ENCODE measurements at regions not wholly inside any gene's neighbourhood (a gene's known extent, or its start where the extent isn't known, plus 50 kb on each side); places are given as distances from the start of the nearest gene placed in this dataset.

DNA sequence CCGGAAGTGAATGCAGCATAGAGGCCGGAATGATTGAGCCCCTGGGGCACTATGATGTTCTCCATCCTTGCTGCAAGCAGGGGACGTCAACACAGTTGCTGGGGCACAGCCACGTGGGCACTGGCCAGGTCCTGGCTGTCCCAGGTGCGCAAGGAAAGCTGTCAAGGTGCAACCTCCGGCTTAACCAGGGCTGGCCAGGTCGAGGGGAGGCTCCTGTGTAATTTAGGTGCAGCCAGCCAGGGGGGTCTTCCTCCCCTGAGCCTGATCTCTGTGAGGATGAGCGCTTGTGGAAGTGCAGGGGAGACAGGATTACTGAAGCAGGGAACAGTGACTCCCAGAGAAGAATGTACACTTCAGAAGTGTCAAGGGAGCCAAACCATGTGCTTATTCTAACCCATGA, 852.8 kb upstream of the TMEM132C start:
- DNase-seq (ENCODE audit: low read depth): no peak

- DNase-seq (ENCODE audit: low read depth): no peak
These were observed 852.3 kb upstream of the TMEM132C start for GRCh38 chr12:127414636-127415035.

DNA sequence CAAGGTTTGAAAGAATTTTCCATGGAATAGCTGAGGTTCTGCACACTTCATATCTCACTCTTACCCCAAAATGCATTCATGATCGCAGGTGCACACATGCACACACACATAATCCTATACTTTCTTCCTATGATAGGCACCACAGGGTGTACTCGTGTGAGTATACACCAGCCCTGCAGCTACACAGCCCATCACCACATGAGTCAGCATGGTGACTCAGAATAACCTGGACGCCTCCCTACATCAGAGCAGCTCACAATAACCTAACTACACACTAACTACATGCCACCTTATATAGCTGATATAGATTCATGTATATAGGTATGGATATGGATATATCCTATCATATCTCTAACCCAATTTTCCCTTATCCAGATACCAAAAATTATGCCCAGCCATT, 850.2 kb upstream of the TMEM132C start:
- no peak for DNase-seq (ENCODE audit: low read depth)

- DNase-seq (ENCODE audit: low read depth): no peak
These were observed 847.9 kb upstream of the TMEM132C start for GRCh38 chr12:127419111-127419510.

DNA sequence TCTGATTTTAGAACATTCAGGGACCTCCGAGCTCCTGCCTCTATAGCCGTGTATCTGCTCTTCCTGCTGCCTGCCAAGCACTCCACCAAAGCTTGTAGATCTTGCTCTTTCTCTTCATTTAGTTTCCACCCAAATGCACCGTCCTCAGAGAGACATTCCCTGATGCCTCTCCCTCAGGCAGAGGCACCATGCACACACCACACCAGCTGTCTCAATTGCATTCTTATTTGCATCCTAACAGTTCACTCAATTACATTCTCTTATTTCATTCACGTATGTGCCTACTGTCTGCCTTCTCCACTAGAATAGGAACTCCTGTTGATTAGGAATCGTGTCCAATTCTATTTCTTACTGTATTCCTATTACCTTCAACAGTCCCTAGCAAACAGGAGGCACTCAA, 845.4 kb upstream of the TMEM132C start:
- DNase-seq (ENCODE audit: low read depth): no peak

DNA sequence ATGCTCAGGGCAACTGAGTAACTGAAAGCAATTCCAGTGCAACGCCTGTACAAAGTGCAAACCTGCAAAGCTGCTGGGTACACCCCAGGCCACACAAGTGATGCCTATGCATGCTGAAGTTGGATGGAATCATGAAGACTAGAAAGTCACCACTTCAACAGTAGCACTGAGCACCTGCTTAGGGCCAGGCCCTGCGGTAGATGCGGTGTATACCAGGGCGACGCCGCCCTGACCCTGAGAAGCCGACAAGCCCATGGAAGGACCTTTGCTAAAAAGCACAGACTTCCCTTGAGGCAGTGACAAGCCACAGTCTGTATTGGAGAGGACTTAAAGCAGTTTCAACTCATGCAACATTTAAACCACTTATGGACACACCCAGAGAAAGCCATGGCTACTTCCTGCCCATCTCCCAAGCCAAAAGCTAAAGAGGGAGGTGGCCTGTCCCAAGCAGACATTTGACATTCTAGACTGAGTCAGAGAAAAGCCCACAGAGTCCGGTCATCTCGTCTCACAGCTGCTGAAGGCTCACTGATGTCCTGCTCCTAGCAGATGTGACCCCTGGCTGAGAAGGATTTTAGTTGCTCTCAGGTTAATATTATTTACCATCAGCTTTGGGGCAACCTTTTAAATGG, 843.9 kb upstream of the TMEM132C start:
- DNase-seq (ENCODE audit: low read depth): no peak

GRCh38 chr12:127425474-127425873, 841.5 kb upstream of the TMEM132C start:
- no peak for DNase-seq (ENCODE audit: low read depth)

- no peak for DNase-seq (ENCODE audit: low read depth)
These were observed 838.5 kb upstream of the TMEM132C start for GRCh38 chr12:127428420-127428819.

GRCh38 chr12:127429551-127430285, 837.3 kb upstream of the TMEM132C start:
- no peak for DNase-seq (ENCODE audit: low read depth)

DNA sequence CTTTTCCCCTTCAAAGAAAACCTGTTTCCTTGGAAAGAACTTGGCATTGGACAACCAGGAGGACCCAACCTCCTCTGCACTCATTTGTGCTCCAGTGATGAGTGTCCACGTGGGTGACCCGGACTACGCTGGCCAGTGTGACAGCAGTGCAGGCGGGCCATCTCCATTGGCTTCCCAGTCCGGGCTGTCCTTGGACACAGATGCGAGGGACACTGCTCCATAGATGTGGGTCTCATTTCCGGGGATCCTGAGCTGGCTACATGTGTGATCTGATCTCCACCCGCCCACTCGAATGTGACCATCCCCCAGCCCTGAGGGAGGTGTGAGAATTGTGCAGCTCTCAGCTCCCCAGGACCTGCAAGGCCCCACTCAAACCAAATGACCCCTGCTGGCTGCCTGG, 836.6 kb upstream of the TMEM132C start:
- no peak for DNase-seq (ENCODE audit: low read depth)

DNA sequence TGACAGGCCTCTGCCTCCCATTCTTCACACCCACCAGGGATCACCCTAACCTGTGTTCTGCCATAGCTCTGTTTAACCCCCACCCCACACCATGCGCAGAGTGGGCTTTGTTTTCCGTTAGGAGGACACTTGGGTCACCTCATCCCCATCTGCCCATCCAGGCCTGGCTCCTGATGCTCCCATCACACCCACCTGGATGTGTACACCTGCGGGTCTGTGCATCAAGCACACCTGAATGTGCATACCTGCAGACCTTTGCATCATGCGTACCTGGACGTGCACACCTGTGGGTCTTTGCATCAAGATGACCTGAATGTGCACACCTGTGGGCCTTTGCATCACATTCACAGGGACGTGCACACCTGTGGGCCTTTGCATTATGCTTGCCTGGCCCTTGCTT, 835.8 kb upstream of the TMEM132C start:
- DNase-seq (ENCODE audit: low read depth): no peak

DNA sequence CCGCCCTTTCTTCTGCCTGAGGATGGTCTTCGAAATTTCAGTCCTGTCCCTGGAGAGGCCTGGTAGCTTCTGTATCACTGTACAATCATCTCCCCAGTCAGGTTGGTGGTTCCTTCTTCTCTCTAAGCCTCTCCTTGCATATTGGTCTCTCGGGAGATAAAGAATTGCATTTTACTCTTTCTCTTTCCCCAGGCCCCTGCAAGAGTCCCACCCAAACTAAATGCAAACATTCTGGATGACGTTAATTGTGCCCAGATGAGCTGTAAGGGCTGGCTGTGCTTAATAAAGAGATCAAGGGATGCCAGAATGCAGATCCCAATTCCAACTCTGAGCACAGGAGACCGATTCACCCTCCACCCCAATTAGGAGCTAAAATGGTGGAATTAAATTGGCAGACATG, 835.4 kb upstream of the TMEM132C start:
- DNase-seq (ENCODE audit: low read depth): no peak

DNA sequence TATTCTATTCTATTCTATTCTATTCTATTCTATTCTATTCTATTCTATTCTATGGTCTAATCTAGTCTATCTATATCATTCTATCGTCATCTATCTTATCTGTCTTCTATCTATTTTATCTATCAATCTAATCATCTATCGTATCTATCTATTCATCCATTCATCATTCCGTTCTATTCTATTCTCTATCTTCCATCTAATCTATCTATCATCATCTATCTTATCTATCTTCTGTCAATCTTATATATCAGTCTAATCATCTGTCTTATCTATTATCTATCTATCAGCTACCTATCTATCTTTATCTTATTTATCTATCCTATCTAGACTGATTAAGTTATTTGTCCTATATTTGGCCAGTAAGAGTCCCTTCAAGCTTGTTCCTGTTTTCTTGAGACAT, 831.5 kb upstream of the TMEM132C start:
- DNase-seq (ENCODE audit: low read depth): no peak

DNA sequence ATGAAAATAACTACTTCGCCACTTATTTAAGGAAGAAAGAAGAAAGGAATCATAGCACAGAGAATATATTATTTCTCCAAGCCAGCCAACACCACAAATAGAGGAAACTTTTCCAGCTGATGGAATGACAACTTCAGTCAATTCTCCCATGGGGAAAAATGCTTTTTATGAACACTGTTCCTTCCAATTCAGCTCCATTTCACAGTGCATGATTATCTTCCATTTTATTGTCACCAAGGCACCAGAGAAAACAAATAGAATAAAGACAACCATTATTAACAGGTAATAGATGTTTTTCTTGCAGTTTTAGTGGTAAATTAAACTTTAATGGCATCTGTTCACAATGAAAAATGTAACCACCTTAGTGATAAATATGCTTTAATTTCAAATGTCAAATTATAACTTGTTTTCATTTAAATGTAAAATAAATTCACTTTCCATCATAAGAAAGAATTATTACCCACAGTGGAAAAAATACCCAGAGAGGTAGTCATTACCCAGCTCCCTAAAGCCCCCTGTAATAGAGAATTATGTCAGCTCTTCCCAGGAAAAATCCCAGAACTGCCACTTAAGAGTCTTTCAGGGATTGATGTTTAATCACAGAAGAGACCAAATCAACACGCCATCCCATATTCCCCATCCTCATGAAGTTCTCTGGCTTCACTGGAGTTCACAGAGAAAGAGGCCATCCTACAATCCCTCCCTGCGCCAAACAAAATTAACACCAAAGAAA, 828.3 kb upstream of the TMEM132C start:
- no peak for DNase-seq (ENCODE audit: low read depth)

GRCh38 chr12:127445581-127446139, 821.3 kb upstream of the TMEM132C start:
- no peak for DNase-seq (ENCODE audit: low read depth)

DNA sequence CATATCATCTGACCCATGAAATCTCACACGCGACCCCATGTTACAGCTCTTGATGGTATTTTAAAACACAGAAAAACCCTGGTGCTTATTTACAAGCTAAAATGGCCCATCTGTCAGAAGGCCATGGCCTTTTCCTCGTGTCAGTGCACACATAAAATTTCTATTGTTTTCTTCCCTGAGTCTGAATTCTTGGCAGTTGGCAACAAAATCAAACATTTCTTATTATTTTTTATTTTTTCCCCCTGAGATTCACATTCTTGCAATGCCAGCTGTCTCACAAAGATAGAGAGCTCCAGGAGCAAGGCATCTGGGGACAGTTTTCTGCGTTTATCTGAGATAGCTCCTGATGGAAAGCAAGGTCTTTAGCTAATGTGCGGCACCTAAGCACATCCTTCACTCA, 818.1 kb upstream of the TMEM132C start:
- DNase-seq (ENCODE audit: low read depth): no peak

DNA sequence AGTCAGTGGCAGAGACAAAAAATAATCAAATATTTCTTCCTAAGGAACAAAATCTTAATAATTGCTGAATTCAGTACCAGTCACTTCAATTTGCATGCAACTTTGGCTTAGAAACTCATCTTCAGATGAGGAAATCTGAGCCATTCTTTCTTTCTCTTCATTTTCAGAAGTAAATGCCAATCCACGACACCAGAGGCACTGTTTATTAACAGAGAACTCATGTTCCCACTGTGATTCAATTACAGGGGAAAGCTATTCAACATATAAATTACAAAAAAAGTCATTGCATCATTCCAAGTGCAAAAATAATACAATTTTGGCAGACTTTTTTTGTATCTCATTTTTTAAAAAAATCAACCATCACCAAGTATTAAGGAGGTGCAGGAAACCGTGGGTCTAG, 816.1 kb upstream of the TMEM132C start:
- no peak for DNase-seq (ENCODE audit: low read depth)

DNA sequence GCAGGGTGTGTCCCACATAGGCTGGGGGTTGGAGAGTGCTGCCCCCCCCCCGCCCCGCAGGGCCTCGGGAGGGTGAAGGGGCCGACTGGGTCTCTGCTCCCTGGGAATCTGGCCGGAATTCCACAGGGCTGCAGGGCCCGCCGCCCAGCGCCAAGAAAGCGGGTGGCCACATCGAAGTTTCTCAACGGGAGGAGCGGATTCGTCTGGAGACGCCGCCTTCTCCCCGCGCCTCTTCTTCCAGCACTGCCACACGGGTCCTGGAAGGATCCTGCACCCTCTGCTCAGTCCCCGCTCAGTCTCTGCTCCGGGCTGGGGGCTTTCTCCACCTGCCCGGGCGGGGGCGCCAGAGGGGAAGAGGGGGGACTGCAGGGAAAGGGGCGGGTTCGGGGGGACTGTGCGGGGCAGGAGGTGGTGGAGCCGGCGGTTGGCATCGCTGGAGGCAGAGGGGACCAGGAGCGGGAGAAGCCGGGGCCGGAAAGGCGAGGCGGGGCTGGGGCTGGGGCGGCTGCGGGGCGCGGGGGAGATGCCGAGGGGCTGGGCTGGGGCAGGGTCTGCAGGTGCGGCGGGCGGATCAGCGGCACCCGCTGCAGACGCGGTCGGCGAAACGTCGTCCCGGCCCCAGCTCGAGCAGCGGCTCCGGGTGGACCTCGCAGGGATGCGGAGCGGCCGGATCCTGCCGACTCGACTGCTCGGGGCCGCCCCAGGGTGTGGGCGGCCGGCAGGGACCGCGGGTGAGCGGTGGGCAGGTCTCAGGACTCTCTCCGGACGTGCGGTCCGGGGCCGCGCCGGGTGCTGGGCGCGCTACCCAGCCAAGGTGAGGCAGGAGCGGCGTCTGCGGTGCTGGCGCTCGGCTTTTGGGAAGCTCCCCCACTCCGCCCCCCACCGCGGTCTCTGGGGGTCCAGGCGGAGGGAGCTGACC, 811.4 kb upstream of the TMEM132C start:
- no peak for DNase-seq (ENCODE audit: low read depth)

GRCh38 chr12:127457726-127458125, 809.2 kb upstream of the TMEM132C start:
- no peak for DNase-seq (ENCODE audit: low read depth)

DNA sequence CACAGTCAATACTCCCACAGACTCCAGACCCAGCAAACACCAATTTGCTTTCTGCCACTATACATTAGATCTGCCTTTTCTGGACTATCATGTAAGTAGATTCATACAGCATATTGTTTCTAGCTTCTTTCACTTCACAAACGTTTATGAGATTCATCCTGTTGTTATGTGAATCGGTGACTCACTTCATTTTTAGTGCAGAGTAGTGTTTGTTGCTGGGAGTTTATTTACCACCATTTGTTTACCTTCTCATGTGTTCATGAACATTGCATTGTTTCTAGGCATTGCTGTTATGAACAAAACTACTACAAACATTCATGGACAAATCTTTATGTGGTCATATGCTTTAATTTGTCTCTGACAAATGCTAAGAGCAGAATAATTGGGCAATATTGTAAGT, 807.8 kb upstream of the TMEM132C start:
- no peak for DNase-seq (ENCODE audit: low read depth)

GRCh38 chr12:127459687-127460086, 807.3 kb upstream of the TMEM132C start:
- no peak for DNase-seq (ENCODE audit: low read depth)

DNA sequence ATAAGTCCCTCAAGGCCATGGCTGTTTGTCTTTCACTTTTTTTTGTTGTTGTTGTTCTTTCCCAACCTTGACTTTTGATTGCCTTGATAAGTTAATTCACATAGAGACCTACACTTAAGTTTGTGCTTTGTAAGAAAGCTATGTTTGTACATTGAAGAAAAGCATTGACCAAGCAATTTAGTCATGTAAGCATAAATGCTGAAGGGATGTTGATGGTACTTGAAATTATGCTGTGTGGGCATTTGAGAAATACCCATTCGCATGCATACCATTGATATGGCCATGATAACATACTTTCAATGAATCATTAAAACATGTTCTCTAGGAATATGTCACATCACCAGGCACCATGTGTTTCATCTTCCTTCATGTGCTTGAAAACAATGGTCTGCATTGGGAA, 803.7 kb upstream of the TMEM132C start:
- DNase-seq (ENCODE audit: low read depth): no peak
